ENCODE measurements at regions not wholly inside any gene's neighbourhood (a gene's known extent, or its start where the extent isn't known, plus 50 kb on each side); places are given as distances from the start of the nearest gene placed in this dataset.

- no peak overlapping the region for H2BK12ac ChIP-seq (ENCODE audit: low read depth, low read length)
- no peak overlapping the region for H2AK5ac ChIP-seq (ENCODE audit: low read depth, low read length)
- no peak overlapping the region for H3K4ac ChIP-seq (replicated peaks; ENCODE audit: insufficient read length, low read depth, low read length)
- no peak overlapping the region for H2AFZ ChIP-seq (ENCODE audit: low read length)
- TF ChIP-seq RXRA (IDR thresholded peaks at IDR 0.05; ENCODE audit: insufficient read depth, low read depth, low read length) (no peak), TAF7 (optimal IDR thresholded peaks at IDR 0.05; ENCODE audit: borderline replicate concordance, low read depth, low read length) (no peak), RNF2 (IDR thresholded peaks at IDR 0.05; ENCODE audit: borderline replicate concordance, low read depth, low read length, missing control alignments, poor library complexity, severe bottlenecking) (no peak), CBX8 (IDR thresholded peaks at IDR 0.05; ENCODE audit: borderline replicate concordance, low read depth, low read length) (no peak)
- H3K23me2 ChIP-seq (ENCODE audit: low read depth, low read length): no peaks in the 10 kb centered on the region
- H3K56ac ChIP-seq (replicated peaks; ENCODE audit: insufficient read length, low read depth, low read length): no peak overlapping the region
- no peak overlapping the region for H3K18ac ChIP-seq (ENCODE audit: extremely low read depth, low read length)
- no peak for FAIRE-seq
- no peaks in the 10 kb centered on the region for H3K36me3 ChIP-seq (ENCODE audit: control insufficient read depth in 2 of 4, insufficient read depth in 4 of 4, low read length in 3 of 4)
- H3K27me3 ChIP-seq (replicated peaks in 1 of 4; ENCODE audit: control insufficient read depth in 3 of 4, extremely low read depth in 1 of 4, insufficient read depth in 3 of 4, low read length in 3 of 4): no peaks in the 10 kb centered on the region
- H3K27ac ChIP-seq (ENCODE audit: low read depth, low read length): no peak overlapping the region
- H3K9ac ChIP-seq (replicated peaks in 1 of 4; ENCODE audit: extremely low read depth in 1 of 4, low read depth in 3 of 4, low read length in 3 of 4): no peak overlapping the region
- H3K23ac ChIP-seq (ENCODE audit: insufficient read length): no peak overlapping the region
- H3K4me3 ChIP-seq (ENCODE audit: extremely low read depth in 1 of 4, insufficient read depth in 2 of 4, low read depth in 3 of 4, low read length in 4 of 4): no peak overlapping the region
- no peaks in the 10 kb centered on the region for H3K79me2 ChIP-seq (ENCODE audit: control insufficient read depth in 1 of 2, insufficient read depth in 2 of 2, low read length in 2 of 2)
- no peaks in the 10 kb centered on the region for H3K79me1 ChIP-seq (ENCODE audit: low read depth, low read length)
- H3K14ac ChIP-seq (ENCODE audit: insufficient read length): no peak overlapping the region
- no peak overlapping the region for H2BK15ac ChIP-seq (ENCODE audit: low read length)
- H4K20me1 ChIP-seq (replicated peaks in 1 of 2; ENCODE audit: control insufficient read depth in 1 of 2, insufficient read depth in 2 of 2, low read length in 2 of 2): no peaks in the 10 kb centered on the region
- no peak overlapping the region for H2BK120ac ChIP-seq (replicated peaks; ENCODE audit: low read depth, low read length)
- H3K4me1 ChIP-seq (replicated peaks in 1 of 4; ENCODE audit: control insufficient read depth in 3 of 4, insufficient read depth in 4 of 4, low read length in 3 of 4): peaks cover 0 to 2% (median 1%) of the 10 kb centered on the region in 4 experiments; a peak in 1 of 7 replicates
- no peak overlapping the region for H4K91ac ChIP-seq (replicated peaks; ENCODE audit: insufficient read length, low read length)
- H3K9me3 ChIP-seq (ENCODE audit: insufficient read depth in 2 of 2, low read depth in 1 of 2, low read length in 1 of 2): no peaks in the 10 kb centered on the region
- no peak overlapping the region for H2BK20ac ChIP-seq (ENCODE audit: low read length)
- H4K8ac ChIP-seq (ENCODE audit: extremely low read depth, insufficient read depth, low read length): no peak overlapping the region
- 92% methylated on average over 2 of the region's 2 CpGs; no CpG with 5 or more reads in 1 of the 2 experiments for WGBS, 2 experiments (ENCODE audit: extremely low coverage in 1 of 2, insufficient coverage in 1 of 2, insufficient read length in 1 of 2, insufficient replicate concordance in 2 of 2, low coverage in 1 of 2, low lambda C conversion rate in 2 of 2, missing lambda C conversion rate in 1 of 2)
- ChIA-PET POLR2A (ENCODE audit: partially characterized antibody) (no interaction called here), CTCF (ENCODE audit: partially characterized antibody) (interaction anchor here (0.7 to 1.3 kb wide), 3 partner anchors 65 to 490 kb away, joined by 3 to 4 read pairs (median 3); no protein-coding TSS in a partner anchor)
- no peak for DNase-seq (ENCODE audit: low read depth in 1 of 2, low spot score in 2 of 2)
- no peak overlapping the region for H2BK5ac ChIP-seq (ENCODE audit: low read depth, low read length)
- H4K5ac ChIP-seq (ENCODE audit: insufficient read length, low read depth, low read length): no peak overlapping the region
- no peak overlapping the region for H3K4me2 ChIP-seq (ENCODE audit: insufficient read depth in 1 of 2, low read depth in 2 of 2, low read length in 2 of 2)
Measured at GRCh38 chr4:11631416-11631815, 202.7 kb upstream of the HS3ST1 start.
